BE2C (cell line): ENCODE measurements at regions not wholly inside any gene's neighbourhood (a gene's known extent, or its start where the extent isn't known, plus 50 kb on each side); places are given as distances from the start of the nearest gene placed in this dataset.

ENCODE experiments used
- DNase-seq: peaks from one replicate; pipeline ENCODE4 v3.0.0-alpha.2; 2020
- H3K27me3 ChIP-seq: fragments of 250-450 bp; sonication (Bioruptor Pico); 2 replicates; pipeline ENCODE4 v1.5.1; 2020; ENCODE audit warnings: mild to moderate bottlenecking
- H3K36me3 ChIP-seq: fragments of 250-450 bp; sonication (Bioruptor Pico); 2 replicates; pipeline ENCODE4 v1.5.1; 2020; ENCODE audit warnings: mild to moderate bottlenecking
- H3K4me1 ChIP-seq: fragments of 250-450 bp; sonication (Bioruptor Pico); 2 replicates; pipeline ENCODE4 v1.5.1; 2020
- H3K4me3 ChIP-seq: 2 replicates; pipeline ENCODE4 v1.5.1; 2011; ENCODE audit warnings: low read depth, low read length
- H3K9me3 ChIP-seq: fragments of 250-450 bp; sonication (Bioruptor Pico); 2 replicates; pipeline ENCODE4 v1.5.1; 2020
- CTCF ChIP-seq: IDR thresholded peaks from 2 replicates; pipeline ENCODE4 v1.5.1; 2012; ENCODE audit warnings: mild to moderate bottlenecking, low read depth, low read length

- H3K36me3 ChIP-seq: no peaks in the 10 kb centered on the region
- TF ChIP-seq CTCF: no peak
- peak; percentile 38 for DNase-seq
Measured at GRCh38 chr13:75071796-75072195, 410.2 kb downstream of the TBC1D4 start.

GRCh38 chr13:75071395-75071794, 410.6 kb downstream of the TBC1D4 start:
- TF ChIP-seq CTCF: no peak
- Histone ChIP-seq H3K9me3 (no peaks in the 10 kb centered on the region), H3K4me3 (no peak overlapping the region), H3K36me3 (no peaks in the 10 kb centered on the region), H3K4me1 (peaks cover 3% of the 10 kb centered on the region; the same call in 1 of the 2 replicates), H3K27me3 (no peaks in the 10 kb centered on the region)
- DNase-seq: no peak

More at GRCh38 chr13:75071796-75072195, 410.2 kb downstream of the TBC1D4 start:
- H3K4me1 ChIP-seq: peaks cover 3% of the 10 kb centered on the region; the same call in 1 of the 2 replicates
- H3K4me3 ChIP-seq: no peak overlapping the region
- no peaks in the 10 kb centered on the region for H3K9me3 ChIP-seq
- H3K27me3 ChIP-seq: no peaks in the 10 kb centered on the region

- Histone ChIP-seq H3K36me3 (no peaks in the 10 kb centered on the region), H3K9me3 (no peaks in the 10 kb centered on the region), H3K4me3 (no peak overlapping the region), H3K4me1 (no peaks in the 10 kb centered on the region), H3K27me3 (no peaks in the 10 kb centered on the region)
- DNase-seq: no peak
- TF ChIP-seq CTCF: no peak
Measured at GRCh38 chr13:75061909-75062308, 420.1 kb downstream of the TBC1D4 start.

GRCh38 chr13:75055296-75055695, 426.7 kb downstream of the TBC1D4 start:
- no peaks in the 10 kb centered on the region for H3K27me3 ChIP-seq
- no peaks in the 10 kb centered on the region for H3K4me1 ChIP-seq
- no peak overlapping the region for H3K4me3 ChIP-seq
- no peaks in the 10 kb centered on the region for H3K36me3 ChIP-seq
- H3K9me3 ChIP-seq: no peaks in the 10 kb centered on the region
- no peak for TF ChIP-seq CTCF
- no peak for DNase-seq

GRCh38 chr13:75052616-75053015, 429.4 kb downstream of the TBC1D4 start:
- no peak for TF ChIP-seq CTCF
- no peaks in the 10 kb centered on the region for H3K9me3 ChIP-seq
- no peaks in the 10 kb centered on the region for H3K27me3 ChIP-seq
- DNase-seq: no peak
- no peaks in the 10 kb centered on the region for H3K36me3 ChIP-seq
- H3K4me1 ChIP-seq: no peaks in the 10 kb centered on the region
- no peak overlapping the region for H3K4me3 ChIP-seq

- TF ChIP-seq CTCF: no peak
- DNase-seq: no peak
- no peaks in the 10 kb centered on the region for H3K9me3 ChIP-seq
Measured at GRCh38 chr13:75050419-75051046, 431.4 kb downstream of the TBC1D4 start.

More at GRCh38 chr13:75050419-75051046, 431.4 kb downstream of the TBC1D4 start:
- Histone ChIP-seq H3K27me3 (no peaks in the 10 kb centered on the region), H3K4me1 (no peaks in the 10 kb centered on the region), H3K4me3 (no peak overlapping the region), H3K36me3 (no peaks in the 10 kb centered on the region)
